BE2C (cell line): ENCODE measurements at regions not wholly inside any gene's neighbourhood (a gene's known extent, or its start where the extent isn't known, plus 50 kb on each side); places are given as distances from the start of the nearest gene placed in this dataset.
"Not testable (repeated sequence)": the region's sequence is repeated elsewhere in the genome, so short reads cannot be mapped to it uniquely, and the experiment has no call there.

Experiments
- DNase-seq: peaks from one replicate; pipeline ENCODE4 v3.0.0-alpha.2; 2020
- H3K27me3 ChIP-seq: fragments of 250-450 bp; sonication (Bioruptor Pico); 2 replicates; pipeline ENCODE4 v1.5.1; 2020; ENCODE audit warnings: mild to moderate bottlenecking
- H3K36me3 ChIP-seq: fragments of 250-450 bp; sonication (Bioruptor Pico); 2 replicates; pipeline ENCODE4 v1.5.1; 2020; ENCODE audit warnings: mild to moderate bottlenecking
- H3K4me1 ChIP-seq: fragments of 250-450 bp; sonication (Bioruptor Pico); 2 replicates; pipeline ENCODE4 v1.5.1; 2020
- H3K4me3 ChIP-seq: 2 replicates; pipeline ENCODE4 v1.5.1; 2011; ENCODE audit warnings: low read depth, low read length
- H3K9me3 ChIP-seq: fragments of 250-450 bp; sonication (Bioruptor Pico); 2 replicates; pipeline ENCODE4 v1.5.1; 2020
- TF ChIP-seq, protein P1 (sequence below): IDR thresholded peaks from 2 replicates; pipeline ENCODE4 v1.5.1; 2012; ENCODE audit warnings: mild to moderate bottlenecking, low read depth, low read length

DNA sequence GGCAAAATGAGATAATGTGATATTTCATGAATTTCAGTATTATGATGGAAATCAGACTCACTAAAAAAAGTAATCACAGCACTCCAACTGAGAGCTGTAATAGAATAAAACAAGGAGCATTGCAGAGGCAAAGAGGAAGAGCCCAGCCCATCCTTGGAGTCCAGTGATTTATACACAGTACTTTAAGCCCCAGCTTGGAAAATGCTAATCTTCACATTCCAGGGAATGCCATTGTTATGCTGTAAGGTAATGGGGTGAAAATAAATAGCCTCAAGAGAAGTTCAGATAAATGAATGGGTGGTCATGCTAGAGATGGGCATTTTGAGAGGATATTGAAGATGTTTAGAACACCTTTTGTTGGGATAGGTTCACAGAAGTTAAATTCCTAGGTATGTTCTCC, 190.3 kb upstream of the TAPT1 start:
- DNase-seq: no peak
- TF ChIP-seq, protein P1, sequence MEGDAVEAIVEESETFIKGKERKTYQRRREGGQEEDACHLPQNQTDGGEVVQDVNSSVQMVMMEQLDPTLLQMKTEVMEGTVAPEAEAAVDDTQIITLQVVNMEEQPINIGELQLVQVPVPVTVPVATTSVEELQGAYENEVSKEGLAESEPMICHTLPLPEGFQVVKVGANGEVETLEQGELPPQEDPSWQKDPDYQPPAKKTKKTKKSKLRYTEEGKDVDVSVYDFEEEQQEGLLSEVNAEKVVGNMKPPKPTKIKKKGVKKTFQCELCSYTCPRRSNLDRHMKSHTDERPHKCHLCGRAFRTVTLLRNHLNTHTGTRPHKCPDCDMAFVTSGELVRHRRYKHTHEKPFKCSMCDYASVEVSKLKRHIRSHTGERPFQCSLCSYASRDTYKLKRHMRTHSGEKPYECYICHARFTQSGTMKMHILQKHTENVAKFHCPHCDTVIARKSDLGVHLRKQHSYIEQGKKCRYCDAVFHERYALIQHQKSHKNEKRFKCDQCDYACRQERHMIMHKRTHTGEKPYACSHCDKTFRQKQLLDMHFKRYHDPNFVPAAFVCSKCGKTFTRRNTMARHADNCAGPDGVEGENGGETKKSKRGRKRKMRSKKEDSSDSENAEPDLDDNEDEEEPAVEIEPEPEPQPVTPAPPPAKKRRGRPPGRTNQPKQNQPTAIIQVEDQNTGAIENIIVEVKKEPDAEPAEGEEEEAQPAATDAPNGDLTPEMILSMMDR: no peak
- H3K9me3 ChIP-seq: no peaks in the 10 kb centered on the region

DNA sequence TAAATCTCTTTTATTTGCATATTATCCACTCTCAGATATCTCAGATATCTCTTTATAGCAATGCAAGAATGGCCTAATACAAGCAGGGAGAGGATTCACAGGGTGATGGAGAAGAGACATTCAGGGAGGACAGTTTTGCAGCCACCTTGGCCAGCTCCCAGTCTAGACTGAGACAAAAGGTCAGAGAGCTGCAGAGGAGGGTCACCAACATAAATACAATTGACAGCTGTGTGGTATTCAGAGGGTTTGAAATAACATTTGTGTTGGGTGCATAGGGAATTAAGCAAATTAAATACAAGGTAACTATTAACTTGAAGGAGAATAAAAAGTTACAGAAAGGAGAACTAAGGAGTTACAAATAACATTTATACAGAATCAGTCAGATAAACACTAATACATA, 189.5 kb upstream of the TAPT1 start:
- H3K4me3 ChIP-seq: no peak overlapping the region
- TF ChIP-seq, protein P1: no peak
- no peaks in the 10 kb centered on the region for H3K36me3 ChIP-seq
- H3K4me1 ChIP-seq: no peaks in the 10 kb centered on the region
- H3K9me3 ChIP-seq: no peaks in the 10 kb centered on the region
- no peak for DNase-seq
- no peaks in the 10 kb centered on the region for H3K27me3 ChIP-seq

More for the DNA sequence above, 190.3 kb upstream of the TAPT1 start:
- Histone ChIP-seq H3K27me3 (no peaks in the 10 kb centered on the region), H3K36me3 (no peaks in the 10 kb centered on the region), H3K4me3 (no peak overlapping the region), H3K4me1 (no peaks in the 10 kb centered on the region)

DNA sequence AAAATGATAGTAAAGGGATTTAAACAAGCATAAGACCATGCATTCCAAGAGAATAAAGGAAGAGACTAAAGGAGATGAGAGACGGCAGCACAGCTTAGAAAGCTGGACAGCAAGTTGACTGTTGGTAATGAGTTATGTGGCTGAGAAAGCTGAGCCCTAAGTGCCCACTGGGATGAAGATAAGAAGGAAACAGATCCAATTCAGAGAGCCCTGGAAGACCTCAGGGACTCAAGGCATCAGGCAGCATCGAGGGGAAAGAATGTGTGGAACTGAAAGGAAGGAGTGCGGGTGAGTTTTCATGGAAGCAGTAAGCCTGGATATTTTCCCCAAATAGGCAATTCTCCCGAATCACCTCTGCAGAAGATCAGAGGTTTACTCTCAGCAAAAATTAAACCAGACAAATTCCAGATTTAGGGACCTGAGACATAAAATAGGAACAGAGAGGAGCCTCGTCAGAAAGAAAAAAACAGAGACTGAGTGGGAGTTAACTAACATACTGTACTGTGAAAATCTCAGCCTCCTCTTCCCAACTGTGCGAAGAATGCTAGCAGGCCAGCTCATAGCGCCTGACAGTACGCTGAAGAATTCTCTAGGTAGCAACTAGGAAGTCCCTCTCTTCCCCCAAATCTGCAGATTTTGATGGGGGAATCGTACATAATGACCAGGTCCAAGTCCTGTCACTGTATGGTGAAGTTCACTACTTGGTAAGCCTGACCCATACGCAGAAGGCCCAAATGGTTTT, 187.7 kb upstream of the TAPT1 start:
- no peak for DNase-seq
- Histone ChIP-seq H3K27me3 (no peaks in the 10 kb centered on the region), H3K4me3 (no peak overlapping the region), H3K4me1 (no peaks in the 10 kb centered on the region), H3K36me3 (no peaks in the 10 kb centered on the region), H3K9me3 (no peaks in the 10 kb centered on the region)
- TF ChIP-seq, protein P1: no peak

DNA sequence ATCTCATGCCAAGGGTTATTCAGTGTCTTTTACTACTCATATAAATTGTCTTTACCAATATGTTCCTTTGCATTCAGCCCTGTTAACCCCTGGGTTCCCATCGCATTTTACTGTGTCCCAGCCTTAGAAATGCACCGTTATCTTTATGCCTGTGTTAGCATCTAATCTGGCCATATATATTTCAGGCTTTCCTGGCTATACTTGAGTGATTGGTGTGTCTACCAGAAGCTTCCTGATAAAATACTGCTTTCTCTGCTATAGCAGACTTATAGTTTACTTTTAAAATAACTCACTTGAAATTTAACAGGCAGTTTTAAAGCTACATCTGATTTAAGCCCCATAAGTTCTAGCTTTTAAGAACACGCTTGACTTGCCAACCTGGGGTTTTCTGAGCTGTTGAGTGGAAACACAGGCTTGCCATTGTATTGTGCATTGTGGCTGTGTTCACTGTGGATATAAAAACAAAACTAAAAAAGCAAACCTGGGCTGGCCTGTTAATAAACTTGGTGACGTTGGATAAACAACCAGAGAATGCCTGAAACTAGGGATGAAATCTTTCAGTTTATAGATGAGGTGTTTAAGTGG, 185.3 kb upstream of the TAPT1 start:
- no peak overlapping the region for H3K4me3 ChIP-seq
- DNase-seq: no peak
- no peaks in the 10 kb centered on the region for H3K4me1 ChIP-seq
- H3K9me3 ChIP-seq: no peaks in the 10 kb centered on the region
- TF ChIP-seq, protein P1: no peak
- H3K36me3 ChIP-seq: no peaks in the 10 kb centered on the region
- H3K27me3 ChIP-seq: no peaks in the 10 kb centered on the region

DNA sequence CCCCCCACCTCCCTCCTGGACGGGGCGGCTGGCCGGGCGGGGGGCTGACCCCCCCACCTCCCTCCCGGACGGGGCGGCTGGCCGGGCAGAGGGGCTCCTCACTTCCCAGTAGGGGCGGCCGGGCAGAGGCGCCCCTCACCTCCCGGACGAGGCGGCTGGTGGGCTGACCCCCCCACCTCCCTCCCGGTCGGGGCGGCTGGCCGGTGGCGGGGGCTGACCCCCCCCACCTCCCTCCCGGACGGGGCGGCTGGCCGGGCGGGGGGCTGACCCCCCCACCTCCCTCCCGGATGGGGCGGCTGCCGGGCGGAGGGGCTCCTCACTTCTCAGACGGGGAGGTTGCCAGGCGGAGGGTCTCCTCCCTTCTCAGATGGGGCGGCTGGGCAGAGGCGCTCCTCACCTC, 166.9 kb upstream of the TAPT1 start:
- not testable (repeated sequence) for DNase-seq, H3K27me3 ChIP-seq, H3K36me3 ChIP-seq, H3K4me3 ChIP-seq, H3K4me1 ChIP-seq, H3K9me3 ChIP-seq

DNA sequence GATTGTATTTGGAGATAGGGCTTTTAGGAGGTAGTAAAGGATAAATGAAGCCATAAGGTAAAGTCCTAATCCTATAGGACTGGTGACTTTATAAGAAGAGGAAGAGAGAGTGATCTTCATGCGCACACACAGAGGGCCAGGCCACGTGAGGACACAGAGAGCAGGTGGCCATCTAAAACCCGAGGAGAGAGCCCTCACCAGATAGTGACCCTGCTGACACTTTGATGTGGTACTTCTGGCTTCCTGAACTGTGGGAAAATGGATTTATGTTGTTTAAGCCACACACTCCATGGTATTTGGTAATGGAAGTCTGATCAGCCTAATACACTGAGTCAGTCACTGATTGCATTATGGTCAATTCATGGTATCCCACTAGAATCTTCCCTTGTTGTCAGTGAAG, 164.9 kb upstream of the TAPT1 start:
- H3K4me1 ChIP-seq: no peaks in the 10 kb centered on the region
- TF ChIP-seq, protein P1: no peak
- H3K9me3 ChIP-seq: no peaks in the 10 kb centered on the region
- no peak for DNase-seq
- no peak overlapping the region for H3K4me3 ChIP-seq
- H3K27me3 ChIP-seq: no peaks in the 10 kb centered on the region; the same call in 1 of the 2 replicates
- no peaks in the 10 kb centered on the region for H3K36me3 ChIP-seq
